ENCODE measurements at regions not wholly inside any gene's neighbourhood (a gene's known extent, or its start where the extent isn't known, plus 50 kb on each side); places are given as distances from the start of the nearest gene placed in this dataset.

DNA sequence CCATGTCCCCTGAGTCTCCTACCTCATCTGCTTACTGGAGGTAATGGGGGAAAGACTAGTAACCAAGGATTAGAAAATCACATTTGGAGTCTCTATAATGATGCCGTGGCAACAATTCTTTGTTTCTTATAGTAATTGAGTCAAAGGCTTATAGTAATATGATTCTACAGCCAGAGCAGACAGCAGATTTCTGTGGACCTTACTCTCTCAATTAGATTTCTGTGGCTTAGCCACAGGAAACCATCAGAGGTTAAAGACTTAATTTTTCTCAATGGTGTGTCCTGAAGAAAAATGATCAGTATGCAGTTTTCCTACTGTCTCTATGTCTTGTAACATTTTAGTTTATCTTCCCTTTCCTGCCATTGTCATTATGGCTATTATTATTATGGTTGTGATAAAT is 59.3 kb upstream of the CD180 start:
- TF ChIP-seq, protein P1, sequence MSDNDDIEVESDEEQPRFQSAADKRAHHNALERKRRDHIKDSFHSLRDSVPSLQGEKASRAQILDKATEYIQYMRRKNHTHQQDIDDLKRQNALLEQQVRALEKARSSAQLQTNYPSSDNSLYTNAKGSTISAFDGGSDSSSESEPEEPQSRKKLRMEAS (IDR thresholded peaks at IDR 0.05; ENCODE audit: insufficient read depth, insufficient read length), result no peak
- TF ChIP-seq, protein P2, sequence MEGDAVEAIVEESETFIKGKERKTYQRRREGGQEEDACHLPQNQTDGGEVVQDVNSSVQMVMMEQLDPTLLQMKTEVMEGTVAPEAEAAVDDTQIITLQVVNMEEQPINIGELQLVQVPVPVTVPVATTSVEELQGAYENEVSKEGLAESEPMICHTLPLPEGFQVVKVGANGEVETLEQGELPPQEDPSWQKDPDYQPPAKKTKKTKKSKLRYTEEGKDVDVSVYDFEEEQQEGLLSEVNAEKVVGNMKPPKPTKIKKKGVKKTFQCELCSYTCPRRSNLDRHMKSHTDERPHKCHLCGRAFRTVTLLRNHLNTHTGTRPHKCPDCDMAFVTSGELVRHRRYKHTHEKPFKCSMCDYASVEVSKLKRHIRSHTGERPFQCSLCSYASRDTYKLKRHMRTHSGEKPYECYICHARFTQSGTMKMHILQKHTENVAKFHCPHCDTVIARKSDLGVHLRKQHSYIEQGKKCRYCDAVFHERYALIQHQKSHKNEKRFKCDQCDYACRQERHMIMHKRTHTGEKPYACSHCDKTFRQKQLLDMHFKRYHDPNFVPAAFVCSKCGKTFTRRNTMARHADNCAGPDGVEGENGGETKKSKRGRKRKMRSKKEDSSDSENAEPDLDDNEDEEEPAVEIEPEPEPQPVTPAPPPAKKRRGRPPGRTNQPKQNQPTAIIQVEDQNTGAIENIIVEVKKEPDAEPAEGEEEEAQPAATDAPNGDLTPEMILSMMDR (IDR thresholded peaks at IDR 0.05; ENCODE audit: extremely low read depth in 1 of 2, insufficient read depth in 1 of 2, low read depth in 1 of 2, low read length in 2 of 2), result no peak
- TF ChIP-seq EZH2 (IDR thresholded peaks at IDR 0.05; ENCODE audit: borderline replicate concordance, low read depth, low read length, severe bottlenecking), result no peak
- no peak for TF ChIP-seq POLR2AphosphoS5 (IDR thresholded peaks at IDR 0.05; ENCODE audit: insufficient read depth, low read depth, low read length)
- no peak for TF ChIP-seq POLR2A (IDR thresholded peaks at IDR 0.05; ENCODE audit: low read depth, low read length)
- no peak for TF ChIP-seq MYC (IDR thresholded peaks at IDR 0.05; ENCODE audit: low read depth, low read length)
- TF ChIP-seq FOS (IDR thresholded peaks at IDR 0.05; ENCODE audit: borderline replicate concordance, insufficient read depth, low read length), result no peak

Data from endothelial cell of umbilical vein (primary cell).